GM12878 (cell line): ENCODE measurements at regions not wholly inside any gene's neighbourhood (a gene's known extent, or its start where the extent isn't known, plus 50 kb on each side); places are given as distances from the start of the nearest gene placed in this dataset.

Source experiments
- ATF7 ChIP-seq: fragments of 450-650 bp; IDR thresholded peaks from 2 replicates; pipeline ENCODE4 v1.6.1; 2016; ENCODE audit warnings: low read depth, mild to moderate bottlenecking
- EED ChIP-seq: sonication (generic); IDR thresholded peaks from 2 replicates; pipeline ENCODE4 v1.6.1; 2016; ENCODE audit warnings: antibody characterized with exemption, low read depth
- ETV6 ChIP-seq, 2 experiments: fragments of 450-650 bp in 1 of 2; IDR thresholded peaks in 1 of 2; conservative IDR thresholded peaks in 1 of 2; 2 replicates each; pipeline ENCODE4 v1.6.1; 2014; ENCODE audit warnings: antibody characterized with exemption in 1 of 2, borderline replicate concordance in 1 of 2, low read depth in 1 of 2, mild to moderate bottlenecking in 1 of 2, moderate library complexity in 1 of 2
- FOS ChIP-seq: IDR thresholded peaks from 3 replicates; pipeline ENCODE4 v1.6.1; 2011; ENCODE audit warnings: borderline replicate concordance; ENCODE audit not compliant: insufficient read length; ENCODE audit errors: extremely low read depth
- GABPA ChIP-seq: IDR thresholded peaks from 2 replicates; pipeline ENCODE4 v1.6.1; 2014; ENCODE audit warnings: antibody characterized with exemption, low read depth, mild to moderate bottlenecking, inconsistent platforms
- HDAC6 ChIP-seq: fragments of 200-600 bp; sonication (generic); IDR thresholded peaks from one replicate; pipeline ENCODE4 v1.8.0; 2017; ENCODE audit warnings: antibody characterized with exemption; ENCODE audit not compliant: unreplicated experiment
- IKZF1 ChIP-seq: fragments of 450-650 bp; conservative IDR thresholded peaks from 2 replicates; pipeline ENCODE4 v1.6.1; 2017; ENCODE audit warnings: antibody characterized with exemption, mild to moderate bottlenecking
- IRF4 ChIP-seq: IDR thresholded peaks from 2 replicates; pipeline ENCODE4 v1.6.1; 2011; ENCODE audit warnings: low read depth, low read length
- KDM1A ChIP-seq: fragments of 200-600 bp; sonication (generic); IDR thresholded peaks from 2 replicates; pipeline ENCODE4 v1.6.1; 2016; ENCODE audit warnings: borderline replicate concordance
- MEF2B ChIP-seq: fragments of 450-650 bp; IDR thresholded peaks from 2 replicates; pipeline ENCODE4 v1.6.1; 2018; ENCODE audit warnings: mild to moderate bottlenecking, moderate library complexity; ENCODE audit not compliant: partially characterized antibody, poor library complexity, severe bottlenecking
- NFYA ChIP-seq: IDR thresholded peaks from 2 replicates; pipeline ENCODE4 v1.6.1; 2011; ENCODE audit warnings: low read depth, mild to moderate bottlenecking, low read length, improper control_type of control experiment, borderline replicate concordance
- POLR2AphosphoS5 ChIP-seq: IDR thresholded peaks from 2 replicates; pipeline ENCODE4 v1.6.1; 2011; ENCODE audit warnings: mild to moderate bottlenecking, low read length, inconsistent platforms
- POU2F2 ChIP-seq: IDR thresholded peaks from 3 replicates; pipeline ENCODE4 v1.6.1; 2011; ENCODE audit warnings: low read depth, mild to moderate bottlenecking, low read length, borderline replicate concordance
- YY1 ChIP-seq: IDR thresholded peaks from 2 replicates; pipeline ENCODE4 v1.6.1; 2011; ENCODE audit warnings: low read depth, mild to moderate bottlenecking, low read length
- ZNF687 ChIP-seq: fragments of 450-650 bp; IDR thresholded peaks from 2 replicates; pipeline ENCODE4 v1.6.1; 2017; ENCODE audit warnings: mild to moderate bottlenecking, moderate library complexity
- TF ChIP-seq, protein P1 (sequence below): fragments of 450-650 bp; formaldehyde crosslinking; IDR thresholded peaks from 2 replicates; pipeline ENCODE4 v1.4.0; 2020; ENCODE audit warnings: mild to moderate bottlenecking, moderate library complexity
- TF ChIP-seq, protein P2 (sequence below): fragments of 150-350 bp; IDR thresholded peaks from 2 replicates; pipeline ENCODE4 v1.6.1; 2014; ENCODE audit warnings: mild to moderate bottlenecking, low read depth, low read length
- TF ChIP-seq, protein P3 (sequence below): fragments of 450-650 bp; IDR thresholded peaks from 2 replicates; pipeline ENCODE4 v1.6.1; 2016; ENCODE audit warnings: mild to moderate bottlenecking

- TF ChIP-seq, protein P1, sequence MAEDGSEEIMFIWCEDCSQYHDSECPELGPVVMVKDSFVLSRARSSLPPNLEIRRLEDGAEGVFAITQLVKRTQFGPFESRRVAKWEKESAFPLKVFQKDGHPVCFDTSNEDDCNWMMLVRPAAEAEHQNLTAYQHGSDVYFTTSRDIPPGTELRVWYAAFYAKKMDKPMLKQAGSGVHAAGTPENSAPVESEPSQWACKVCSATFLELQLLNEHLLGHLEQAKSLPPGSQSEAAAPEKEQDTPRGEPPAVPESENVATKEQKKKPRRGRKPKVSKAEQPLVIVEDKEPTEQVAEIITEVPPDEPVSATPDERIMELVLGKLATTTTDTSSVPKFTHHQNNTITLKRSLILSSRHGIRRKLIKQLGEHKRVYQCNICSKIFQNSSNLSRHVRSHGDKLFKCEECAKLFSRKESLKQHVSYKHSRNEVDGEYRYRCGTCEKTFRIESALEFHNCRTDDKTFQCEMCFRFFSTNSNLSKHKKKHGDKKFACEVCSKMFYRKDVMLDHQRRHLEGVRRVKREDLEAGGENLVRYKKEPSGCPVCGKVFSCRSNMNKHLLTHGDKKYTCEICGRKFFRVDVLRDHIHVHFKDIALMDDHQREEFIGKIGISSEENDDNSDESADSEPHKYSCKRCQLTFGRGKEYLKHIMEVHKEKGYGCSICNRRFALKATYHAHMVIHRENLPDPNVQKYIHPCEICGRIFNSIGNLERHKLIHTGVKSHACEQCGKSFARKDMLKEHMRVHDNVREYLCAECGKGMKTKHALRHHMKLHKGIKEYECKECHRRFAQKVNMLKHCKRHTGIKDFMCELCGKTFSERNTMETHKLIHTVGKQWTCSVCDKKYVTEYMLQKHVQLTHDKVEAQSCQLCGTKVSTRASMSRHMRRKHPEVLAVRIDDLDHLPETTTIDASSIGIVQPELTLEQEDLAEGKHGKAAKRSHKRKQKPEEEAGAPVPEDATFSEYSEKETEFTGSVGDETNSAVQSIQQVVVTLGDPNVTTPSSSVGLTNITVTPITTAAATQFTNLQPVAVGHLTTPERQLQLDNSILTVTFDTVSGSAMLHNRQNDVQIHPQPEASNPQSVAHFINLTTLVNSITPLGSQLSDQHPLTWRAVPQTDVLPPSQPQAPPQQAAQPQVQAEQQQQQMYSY = no peak
- TF ChIP-seq KDM1A = no peak
- TF ChIP-seq ETV6 (conservative IDR thresholded peaks at IDR 0.05 in 1 of 2, IDR thresholded peaks at IDR 0.05 in 1 of 2; ENCODE audit: borderline replicate concordance in 1 of 2, low read depth in 1 of 2) = peak in 1 of 2 experiments; percentile 68; a peak in 2 of 4 replicates
- TF ChIP-seq POLR2AphosphoS5 = peak; percentile 67
- TF ChIP-seq IKZF1 = peak; percentile 83
- no peak for TF ChIP-seq FOS
- TF ChIP-seq MEF2B = peak; percentile 42
- TF ChIP-seq, protein P2, sequence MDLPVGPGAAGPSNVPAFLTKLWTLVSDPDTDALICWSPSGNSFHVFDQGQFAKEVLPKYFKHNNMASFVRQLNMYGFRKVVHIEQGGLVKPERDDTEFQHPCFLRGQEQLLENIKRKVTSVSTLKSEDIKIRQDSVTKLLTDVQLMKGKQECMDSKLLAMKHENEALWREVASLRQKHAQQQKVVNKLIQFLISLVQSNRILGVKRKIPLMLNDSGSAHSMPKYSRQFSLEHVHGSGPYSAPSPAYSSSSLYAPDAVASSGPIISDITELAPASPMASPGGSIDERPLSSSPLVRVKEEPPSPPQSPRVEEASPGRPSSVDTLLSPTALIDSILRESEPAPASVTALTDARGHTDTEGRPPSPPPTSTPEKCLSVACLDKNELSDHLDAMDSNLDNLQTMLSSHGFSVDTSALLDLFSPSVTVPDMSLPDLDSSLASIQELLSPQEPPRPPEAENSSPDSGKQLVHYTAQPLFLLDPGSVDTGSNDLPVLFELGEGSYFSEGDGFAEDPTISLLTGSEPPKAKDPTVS = no peak
- TF ChIP-seq GABPA = no peak
- no peak for TF ChIP-seq NFYA
- TF ChIP-seq ATF7 = peak; percentile 73
- TF ChIP-seq IRF4 = peak; percentile 82
- TF ChIP-seq, protein P3, sequence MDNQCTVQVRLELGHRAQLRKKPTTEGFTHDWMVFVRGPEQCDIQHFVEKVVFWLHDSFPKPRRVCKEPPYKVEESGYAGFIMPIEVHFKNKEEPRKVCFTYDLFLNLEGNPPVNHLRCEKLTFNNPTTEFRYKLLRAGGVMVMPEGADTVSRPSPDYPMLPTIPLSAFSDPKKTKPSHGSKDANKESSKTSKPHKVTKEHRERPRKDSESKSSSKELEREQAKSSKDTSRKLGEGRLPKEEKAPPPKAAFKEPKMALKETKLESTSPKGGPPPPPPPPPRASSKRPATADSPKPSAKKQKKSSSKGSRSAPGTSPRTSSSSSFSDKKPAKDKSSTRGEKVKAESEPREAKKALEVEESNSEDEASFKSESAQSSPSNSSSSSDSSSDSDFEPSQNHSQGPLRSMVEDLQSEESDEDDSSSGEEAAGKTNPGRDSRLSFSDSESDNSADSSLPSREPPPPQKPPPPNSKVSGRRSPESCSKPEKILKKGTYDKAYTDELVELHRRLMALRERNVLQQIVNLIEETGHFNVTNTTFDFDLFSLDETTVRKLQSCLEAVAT = peak; percentile 67; the same call in 1 of the 2 replicates
- peak; percentile 37 for TF ChIP-seq YY1
- TF ChIP-seq ZNF687 = peak; percentile 81
- no peak for TF ChIP-seq HDAC6
- TF ChIP-seq EED = peak; percentile 80
- peak; percentile 70; the same call in 1 of the 3 replicates for TF ChIP-seq POU2F2
Observed at GRCh38 chr11:116073854-116074837, 569.9 kb upstream of the CADM1 start (continued).
